GM12878 (cell line): ENCODE measurements at regions not wholly inside any gene's neighbourhood (a gene's known extent, or its start where the extent isn't known, plus 50 kb on each side); places are given as distances from the start of the nearest gene placed in this dataset.

Experiments
- ETV6 ChIP-seq, 2 experiments: fragments of 450-650 bp in 1 of 2; IDR thresholded peaks in 1 of 2; conservative IDR thresholded peaks in 1 of 2; 2 replicates each; pipeline ENCODE4 v1.6.1; 2014; ENCODE audit warnings: antibody characterized with exemption in 1 of 2, borderline replicate concordance in 1 of 2, low read depth in 1 of 2, mild to moderate bottlenecking in 1 of 2, moderate library complexity in 1 of 2
- EZH2 ChIP-seq: IDR thresholded peaks from 2 replicates; pipeline ENCODE4 v1.6.1; 2012; ENCODE audit warnings: low read depth, mild to moderate bottlenecking, control low read depth, inconsistent platforms, low read length, borderline replicate concordance; ENCODE audit not compliant: control insufficient read depth
- HCFC1 ChIP-seq: fragments of 150-350 bp; IDR thresholded peaks from 2 replicates; pipeline ENCODE4 v1.6.1; 2014; ENCODE audit warnings: low read length
- POLR2A ChIP-seq: IDR thresholded peaks from 2 replicates; pipeline ENCODE4 v1.6.1; 2011; ENCODE audit warnings: low read depth, mild to moderate bottlenecking, low read length
- RAD21 ChIP-seq: IDR thresholded peaks from 2 replicates; pipeline ENCODE4 v1.6.1; 2011; ENCODE audit warnings: mild to moderate bottlenecking, low read depth, low read length, moderate library complexity; ENCODE audit not compliant: insufficient read depth
- TF ChIP-seq, protein P1 (sequence below): IDR thresholded peaks from 2 replicates; pipeline ENCODE4 v1.6.1; 2012; ENCODE audit warnings: mild to moderate bottlenecking, low read depth, low read length
- TF ChIP-seq, protein P2 (sequence below): IDR thresholded peaks from 2 replicates; pipeline ENCODE4 v1.6.1; 2011; ENCODE audit warnings: borderline replicate concordance, low read depth, mild to moderate bottlenecking, moderate library complexity, low read length; ENCODE audit not compliant: insufficient read depth, poor library complexity, severe bottlenecking
- TF ChIP-seq, protein P3 (sequence below), 3 experiments: IDR thresholded peaks in 2 of 3; conservative IDR thresholded peaks in 1 of 3; 2 replicates each; pipeline ENCODE4 v1.5.1; 2011; ENCODE audit warnings: low read depth in 3 of 3, low read length in 3 of 3, mild to moderate bottlenecking in 3 of 3, control low read depth in 2 of 3, moderate library complexity in 2 of 3, inconsistent platforms in 1 of 3, mixed read lengths in 1 of 3; ENCODE audit not compliant: control insufficient read depth in 2 of 3, insufficient read depth in 1 of 3; ENCODE audit errors: extremely low read depth in 1 of 3
- TF ChIP-seq, protein P4 (sequence below): IDR thresholded peaks from 2 replicates; pipeline ENCODE4 v1.6.1; 2012; ENCODE audit warnings: low read length, inconsistent platforms

DNA sequence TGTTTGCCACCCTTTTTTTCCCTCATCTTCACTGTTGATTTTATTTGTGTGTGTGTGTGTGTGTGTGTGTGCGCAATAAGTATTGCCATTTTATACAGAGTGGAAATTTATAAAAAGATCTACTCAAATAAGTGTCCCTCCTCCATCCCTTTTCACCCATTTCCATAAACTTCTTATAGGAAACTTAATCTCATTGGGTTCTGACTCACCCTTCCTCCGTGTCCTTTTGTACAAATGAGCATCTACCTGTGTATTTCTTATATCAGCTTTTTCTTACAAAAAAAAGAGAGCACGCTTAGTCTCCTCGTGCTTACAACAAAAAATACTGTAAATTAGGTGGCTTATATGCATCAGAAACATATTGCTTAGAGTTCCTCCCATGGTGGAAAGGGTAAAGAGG is 711.2 kb upstream of the CDH7 start:
- TF ChIP-seq, protein P1, sequence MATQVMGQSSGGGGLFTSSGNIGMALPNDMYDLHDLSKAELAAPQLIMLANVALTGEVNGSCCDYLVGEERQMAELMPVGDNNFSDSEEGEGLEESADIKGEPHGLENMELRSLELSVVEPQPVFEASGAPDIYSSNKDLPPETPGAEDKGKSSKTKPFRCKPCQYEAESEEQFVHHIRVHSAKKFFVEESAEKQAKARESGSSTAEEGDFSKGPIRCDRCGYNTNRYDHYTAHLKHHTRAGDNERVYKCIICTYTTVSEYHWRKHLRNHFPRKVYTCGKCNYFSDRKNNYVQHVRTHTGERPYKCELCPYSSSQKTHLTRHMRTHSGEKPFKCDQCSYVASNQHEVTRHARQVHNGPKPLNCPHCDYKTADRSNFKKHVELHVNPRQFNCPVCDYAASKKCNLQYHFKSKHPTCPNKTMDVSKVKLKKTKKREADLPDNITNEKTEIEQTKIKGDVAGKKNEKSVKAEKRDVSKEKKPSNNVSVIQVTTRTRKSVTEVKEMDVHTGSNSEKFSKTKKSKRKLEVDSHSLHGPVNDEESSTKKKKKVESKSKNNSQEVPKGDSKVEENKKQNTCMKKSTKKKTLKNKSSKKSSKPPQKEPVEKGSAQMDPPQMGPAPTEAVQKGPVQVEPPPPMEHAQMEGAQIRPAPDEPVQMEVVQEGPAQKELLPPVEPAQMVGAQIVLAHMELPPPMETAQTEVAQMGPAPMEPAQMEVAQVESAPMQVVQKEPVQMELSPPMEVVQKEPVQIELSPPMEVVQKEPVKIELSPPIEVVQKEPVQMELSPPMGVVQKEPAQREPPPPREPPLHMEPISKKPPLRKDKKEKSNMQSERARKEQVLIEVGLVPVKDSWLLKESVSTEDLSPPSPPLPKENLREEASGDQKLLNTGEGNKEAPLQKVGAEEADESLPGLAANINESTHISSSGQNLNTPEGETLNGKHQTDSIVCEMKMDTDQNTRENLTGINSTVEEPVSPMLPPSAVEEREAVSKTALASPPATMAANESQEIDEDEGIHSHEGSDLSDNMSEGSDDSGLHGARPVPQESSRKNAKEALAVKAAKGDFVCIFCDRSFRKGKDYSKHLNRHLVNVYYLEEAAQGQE: no peak
- TF ChIP-seq, protein P2, sequence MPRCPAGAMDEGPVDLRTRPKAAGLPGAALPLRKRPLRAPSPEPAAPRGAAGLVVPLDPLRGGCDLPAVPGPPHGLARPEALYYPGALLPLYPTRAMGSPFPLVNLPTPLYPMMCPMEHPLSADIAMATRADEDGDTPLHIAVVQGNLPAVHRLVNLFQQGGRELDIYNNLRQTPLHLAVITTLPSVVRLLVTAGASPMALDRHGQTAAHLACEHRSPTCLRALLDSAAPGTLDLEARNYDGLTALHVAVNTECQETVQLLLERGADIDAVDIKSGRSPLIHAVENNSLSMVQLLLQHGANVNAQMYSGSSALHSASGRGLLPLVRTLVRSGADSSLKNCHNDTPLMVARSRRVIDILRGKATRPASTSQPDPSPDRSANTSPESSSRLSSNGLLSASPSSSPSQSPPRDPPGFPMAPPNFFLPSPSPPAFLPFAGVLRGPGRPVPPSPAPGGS: no peak
- no peak for TF ChIP-seq RAD21
- TF ChIP-seq HCFC1: no peak
- TF ChIP-seq, protein P3, sequence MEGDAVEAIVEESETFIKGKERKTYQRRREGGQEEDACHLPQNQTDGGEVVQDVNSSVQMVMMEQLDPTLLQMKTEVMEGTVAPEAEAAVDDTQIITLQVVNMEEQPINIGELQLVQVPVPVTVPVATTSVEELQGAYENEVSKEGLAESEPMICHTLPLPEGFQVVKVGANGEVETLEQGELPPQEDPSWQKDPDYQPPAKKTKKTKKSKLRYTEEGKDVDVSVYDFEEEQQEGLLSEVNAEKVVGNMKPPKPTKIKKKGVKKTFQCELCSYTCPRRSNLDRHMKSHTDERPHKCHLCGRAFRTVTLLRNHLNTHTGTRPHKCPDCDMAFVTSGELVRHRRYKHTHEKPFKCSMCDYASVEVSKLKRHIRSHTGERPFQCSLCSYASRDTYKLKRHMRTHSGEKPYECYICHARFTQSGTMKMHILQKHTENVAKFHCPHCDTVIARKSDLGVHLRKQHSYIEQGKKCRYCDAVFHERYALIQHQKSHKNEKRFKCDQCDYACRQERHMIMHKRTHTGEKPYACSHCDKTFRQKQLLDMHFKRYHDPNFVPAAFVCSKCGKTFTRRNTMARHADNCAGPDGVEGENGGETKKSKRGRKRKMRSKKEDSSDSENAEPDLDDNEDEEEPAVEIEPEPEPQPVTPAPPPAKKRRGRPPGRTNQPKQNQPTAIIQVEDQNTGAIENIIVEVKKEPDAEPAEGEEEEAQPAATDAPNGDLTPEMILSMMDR (IDR thresholded peaks at IDR 0.05 in 2 of 3, conservative IDR thresholded peaks at IDR 0.05 in 1 of 3; ENCODE audit: control insufficient read depth in 2 of 3, extremely low read depth in 1 of 3, insufficient read depth in 1 of 3, low read depth in 3 of 3, low read length in 3 of 3): no peak
- no peak for TF ChIP-seq POLR2A
- TF ChIP-seq, protein P4, sequence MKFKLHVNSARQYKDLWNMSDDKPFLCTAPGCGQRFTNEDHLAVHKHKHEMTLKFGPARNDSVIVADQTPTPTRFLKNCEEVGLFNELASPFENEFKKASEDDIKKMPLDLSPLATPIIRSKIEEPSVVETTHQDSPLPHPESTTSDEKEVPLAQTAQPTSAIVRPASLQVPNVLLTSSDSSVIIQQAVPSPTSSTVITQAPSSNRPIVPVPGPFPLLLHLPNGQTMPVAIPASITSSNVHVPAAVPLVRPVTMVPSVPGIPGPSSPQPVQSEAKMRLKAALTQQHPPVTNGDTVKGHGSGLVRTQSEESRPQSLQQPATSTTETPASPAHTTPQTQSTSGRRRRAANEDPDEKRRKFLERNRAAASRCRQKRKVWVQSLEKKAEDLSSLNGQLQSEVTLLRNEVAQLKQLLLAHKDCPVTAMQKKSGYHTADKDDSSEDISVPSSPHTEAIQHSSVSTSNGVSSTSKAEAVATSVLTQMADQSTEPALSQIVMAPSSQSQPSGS: no peak
- TF ChIP-seq ETV6 (conservative IDR thresholded peaks at IDR 0.05 in 1 of 2, IDR thresholded peaks at IDR 0.05 in 1 of 2; ENCODE audit: borderline replicate concordance in 1 of 2, low read depth in 1 of 2): no peak
- TF ChIP-seq EZH2: no peak
